Neural cell (in vitro differentiated cells): ENCODE measurements at regions not wholly inside any gene's neighbourhood (a gene's known extent, or its start where the extent isn't known, plus 50 kb on each side); places are given as distances from the start of the nearest gene placed in this dataset.

Experiments used
- RAD21 ChIP-seq: fragments of 450-650 bp; conservative IDR thresholded peaks from 2 replicates; pipeline ENCODE4 v1.6.1; 2014; ENCODE audit warnings: antibody characterized with exemption, mild to moderate bottlenecking, moderate library complexity
- TAF1 ChIP-seq: IDR thresholded peaks from 2 replicates; pipeline ENCODE4 v1.6.1; 2012; ENCODE audit warnings: low read depth
- TF ChIP-seq, protein P1 (sequence below): fragments of 450-650 bp; IDR thresholded peaks from 2 replicates; pipeline ENCODE4 v1.5.1; 2014; ENCODE audit warnings: antibody characterized with exemption, mild to moderate bottlenecking, moderate library complexity; ENCODE audit not compliant: poor library complexity, severe bottlenecking

GRCh38 chr14:96623676-96624484 is 121.7 kb downstream of the PAPOLA start:
- TF ChIP-seq RAD21 (no peak), TAF1 (no peak)
- TF ChIP-seq, protein P1, sequence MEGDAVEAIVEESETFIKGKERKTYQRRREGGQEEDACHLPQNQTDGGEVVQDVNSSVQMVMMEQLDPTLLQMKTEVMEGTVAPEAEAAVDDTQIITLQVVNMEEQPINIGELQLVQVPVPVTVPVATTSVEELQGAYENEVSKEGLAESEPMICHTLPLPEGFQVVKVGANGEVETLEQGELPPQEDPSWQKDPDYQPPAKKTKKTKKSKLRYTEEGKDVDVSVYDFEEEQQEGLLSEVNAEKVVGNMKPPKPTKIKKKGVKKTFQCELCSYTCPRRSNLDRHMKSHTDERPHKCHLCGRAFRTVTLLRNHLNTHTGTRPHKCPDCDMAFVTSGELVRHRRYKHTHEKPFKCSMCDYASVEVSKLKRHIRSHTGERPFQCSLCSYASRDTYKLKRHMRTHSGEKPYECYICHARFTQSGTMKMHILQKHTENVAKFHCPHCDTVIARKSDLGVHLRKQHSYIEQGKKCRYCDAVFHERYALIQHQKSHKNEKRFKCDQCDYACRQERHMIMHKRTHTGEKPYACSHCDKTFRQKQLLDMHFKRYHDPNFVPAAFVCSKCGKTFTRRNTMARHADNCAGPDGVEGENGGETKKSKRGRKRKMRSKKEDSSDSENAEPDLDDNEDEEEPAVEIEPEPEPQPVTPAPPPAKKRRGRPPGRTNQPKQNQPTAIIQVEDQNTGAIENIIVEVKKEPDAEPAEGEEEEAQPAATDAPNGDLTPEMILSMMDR: no peak
